Epidermal melanocyte (primary cell): ENCODE measurements at regions not wholly inside any gene's neighbourhood (a gene's known extent, or its start where the extent isn't known, plus 50 kb on each side); places are given as distances from the start of the nearest gene placed in this dataset.
"Not testable (repeated sequence)": the region's sequence is repeated elsewhere in the genome, so short reads cannot be mapped to it uniquely, and the experiment has no call there.

Experiments used
- DNase-seq: peaks from one replicate; pipeline ENCODE4 v3.0.0; 2011; ENCODE audit warnings: low spot score; ENCODE audit not compliant: insufficient read length

GRCh38 chr14:96683562-96684289 lies 113.5 kb upstream of the VRK1 start:
- no peak for DNase-seq

GRCh38 chr14:96686126-96686525 lies 111.1 kb upstream of the VRK1 start:
- DNase-seq, result no peak

GRCh38 chr14:96688629-96689028 lies 108.6 kb upstream of the VRK1 start:
- no peak for DNase-seq

GRCh38 chr14:96690713-96691383 lies 106.3 kb upstream of the VRK1 start:
- DNase-seq, result no peak

- DNase-seq, result no peak
Measured at GRCh38 chr14:96693252-96693820, 103.8 kb upstream of the VRK1 start.

GRCh38 chr14:96693987-96694386 lies 103.2 kb upstream of the VRK1 start:
- DNase-seq, result no peak

- DNase-seq, result no peak
Measured at GRCh38 chr14:96698960-96699539, 98.1 kb upstream of the VRK1 start.

- DNase-seq, result no peak
Measured at GRCh38 chr14:96699666-96700065, 97.5 kb upstream of the VRK1 start.

- DNase-seq, result no peak
Measured at GRCh38 chr14:96702831-96703230, 94.4 kb upstream of the VRK1 start.

- no peak for DNase-seq
Measured at GRCh38 chr14:96705422-96706092, 91.6 kb upstream of the VRK1 start.

GRCh38 chr14:96706893-96707292 lies 90.3 kb upstream of the VRK1 start:
- DNase-seq, result no peak

GRCh38 chr14:96710060-96710666 lies 87.0 kb upstream of the VRK1 start:
- DNase-seq, result no peak

GRCh38 chr14:96711559-96712267 lies 85.5 kb upstream of the VRK1 start:
- no peak for DNase-seq

- no peak for DNase-seq
Measured at GRCh38 chr14:96713426-96713825, 83.8 kb upstream of the VRK1 start.

GRCh38 chr14:96714537-96714936 lies 82.6 kb upstream of the VRK1 start:
- not testable (repeated sequence) for DNase-seq

GRCh38 chr14:96717116-96717515 lies 80.1 kb upstream of the VRK1 start:
- DNase-seq, result no peak

- DNase-seq, result no peak
Measured at GRCh38 chr14:96718407-96718806, 78.8 kb upstream of the VRK1 start.

GRCh38 chr14:96720702-96721101 lies 76.5 kb upstream of the VRK1 start:
- not testable (repeated sequence) for DNase-seq

- DNase-seq, result no peak
Measured at GRCh38 chr14:96722736-96723135, 74.4 kb upstream of the VRK1 start.

GRCh38 chr14:96723946-96724345 lies 73.2 kb upstream of the VRK1 start:
- DNase-seq, result no peak

- no peak for DNase-seq
Measured at GRCh38 chr14:96725232-96725631, 72.0 kb upstream of the VRK1 start.
